K562 (cell line): ENCODE measurements at regions not wholly inside any gene's neighbourhood (a gene's known extent, or its start where the extent isn't known, plus 50 kb on each side); places are given as distances from the start of the nearest gene placed in this dataset.

Source experiments
- ATAC-seq: fragments of 200-7000 bp; cut with Tn5 transposase; 3 replicates; pipeline ENCODE4 v1.9.1; 2020; ENCODE audit warnings: moderate library complexity
- BruUV-seq: library from RNA; stranded (reverse); fragments of 400-500 nt; replicated peaks from 2 replicates; lab custom pipeline; 2021; lab: Mats Ljungman, UMichigan
- CTCF ChIA-PET: fragments of 300-600 bp; formaldehyde crosslinking; extraction: SDS; loops from one replicate; lab custom pipeline; 2021; ENCODE audit warnings: low intra/inter-chr PET ratio; lab: Yijun Ruan, JAX
- POLR2A ChIA-PET: fragments of 300-600, 350-650 bp; sonication (Branson Sonifier 250); formaldehyde crosslinking; extraction: SDS; loops from one replicate; lab custom pipeline; 2021; ENCODE audit warnings: antibody characterized with exemption, inconsistent platforms; lab: Yijun Ruan, JAX
- DNase-seq, 4 experiments: peaks; one replicate each; pipeline versions ENCODE4 v3.0.0 to v3.0.0-alpha.2; 2011 to 2018; ENCODE audit warnings: low spot score in 3 of 4, mixed read lengths in 3 of 4; ENCODE audit errors: extremely low read depth in 1 of 4
- FAIRE-seq: peaks from 2 replicates; lab custom pipeline; 2011; peaks lifted over from hg19 to GRCh38; lab: Jason Lieb, UNC
- H2AFZ ChIP-seq: 2 replicates; pipeline ENCODE4 v1.6.0; 2011; ENCODE audit warnings: low read depth, low read length, control low read depth, inconsistent platforms
- H3K27ac ChIP-seq: fragments of 200-600 bp; 3 replicates; pipeline ENCODE4 v1.8.0; 2011; ENCODE audit warnings: low read depth, mild to moderate bottlenecking, control low read depth, inconsistent platforms, low read length, moderate library complexity, mixed read lengths; ENCODE audit errors: extremely low read depth
- H3K27me3 ChIP-seq, 2 experiments: fragments of 300-600 bp in 1 of 2; 2 replicates in 1 of 2; 3 replicates in 1 of 2; pipeline versions ENCODE4 v1.6.0 to v1.8.0; 2011; ENCODE audit warnings: inconsistent platforms in 2 of 2, low read length in 2 of 2, mild to moderate bottlenecking in 1 of 2, mixed read lengths in 1 of 2, moderate library complexity in 1 of 2; ENCODE audit not compliant: control insufficient read depth in 2 of 2, insufficient read depth in 2 of 2
- H3K36me3 ChIP-seq: fragments of 300-600 bp; 3 replicates; pipeline ENCODE4 v1.8.0; 2011; ENCODE audit warnings: mild to moderate bottlenecking, low read length, inconsistent platforms; ENCODE audit not compliant: control insufficient read depth, insufficient read depth
- H3K4me1 ChIP-seq, 2 experiments: fragments of 200-600 bp in 1 of 2; replicated peaks in 1 of 2; 2 replicates in 1 of 2; 3 replicates in 1 of 2; pipeline versions ENCODE4 v1.5.1 to v1.8.0; 2011; ENCODE audit warnings: inconsistent platforms in 2 of 2, low read length in 2 of 2, mild to moderate bottlenecking in 1 of 2, mixed read lengths in 1 of 2, moderate library complexity in 1 of 2; ENCODE audit not compliant: control insufficient read depth in 2 of 2, insufficient read depth in 2 of 2
- H3K4me2 ChIP-seq: 2 replicates; pipeline ENCODE4 v1.6.1; 2011; ENCODE audit warnings: low read length, control low read depth, inconsistent platforms, mixed read lengths; ENCODE audit not compliant: insufficient read depth
- H3K4me3 ChIP-seq: fragments of 200-600 bp; sonication (generic), shearing (Covaris generic); 2 replicates; pipeline ENCODE4 v1.5.1; 2016; ENCODE audit warnings: control low read depth, inconsistent platforms
- H3K79me2 ChIP-seq: fragments of 200-600 bp; 3 replicates; pipeline ENCODE4 v1.8.0; 2011; ENCODE audit warnings: low read length, inconsistent platforms; ENCODE audit not compliant: control insufficient read depth, insufficient read depth
- H3K9ac ChIP-seq, 2 experiments: 2 replicates each; pipeline versions ENCODE4 v1.6.0 to v1.6.1; 2011; ENCODE audit warnings: low read depth in 2 of 2, low read length in 2 of 2, control low read depth in 1 of 2, inconsistent platforms in 1 of 2, mild to moderate bottlenecking in 1 of 2, mixed read lengths in 1 of 2; ENCODE audit not compliant: insufficient read depth in 1 of 2
- H3K9me1 ChIP-seq: one replicate; pipeline ENCODE4 v1.6.0; 2011; ENCODE audit warnings: inconsistent platforms, mild to moderate bottlenecking, low read length, moderate library complexity; ENCODE audit not compliant: control insufficient read depth, insufficient read depth
- H3K9me3 ChIP-seq: replicated peaks from 2 replicates; pipeline ENCODE4 v1.5.1; 2011; ENCODE audit warnings: low read depth, low read length, inconsistent platforms; ENCODE audit not compliant: control insufficient read depth, insufficient read depth
- H4K20me1 ChIP-seq: replicated peaks from 2 replicates; pipeline ENCODE4 v1.6.1; 2011; ENCODE audit warnings: low read length, inconsistent platforms, mixed read lengths; ENCODE audit not compliant: control insufficient read depth, insufficient read depth
- DPF2 ChIP-seq: fragments of 450-650 bp; IDR thresholded peaks from 2 replicates; pipeline ENCODE4 v1.6.1; 2016
- FUS ChIP-seq: fragments of 200-400 bp; formaldehyde crosslinking; optimal IDR thresholded peaks from 2 replicates; pipeline ENCODE3; 2017; ENCODE audit warnings: low read depth, low read length
- KLF6 ChIP-seq: fragments of 250-450 bp; sonication (Bioruptor Pico); IDR thresholded peaks from 2 replicates; pipeline ENCODE4 v1.4.0; 2020; ENCODE audit warnings: mild to moderate bottlenecking, moderate library complexity, borderline replicate concordance
- MAFF ChIP-seq: IDR thresholded peaks from 2 replicates; pipeline ENCODE4 v1.6.1; 2012; ENCODE audit warnings: low read length, improper control_type of control experiment
- PHB ChIP-seq: fragments of 250-450 bp; sonication (Bioruptor Pico); IDR thresholded peaks from 2 replicates; pipeline ENCODE4 v1.5.0; 2021
- POLR3A ChIP-seq: IDR thresholded peaks from 2 replicates; pipeline ENCODE4 v1.6.1; 2011; ENCODE audit warnings: borderline replicate concordance, mild to moderate bottlenecking, moderate library complexity; ENCODE audit not compliant: insufficient read length, insufficient read depth; ENCODE audit errors: extremely low read depth
- RBM17 ChIP-seq: fragments of 200-400 bp; formaldehyde crosslinking; IDR thresholded peaks from 2 replicates; pipeline ENCODE4 v1.6.1; 2017; ENCODE audit warnings: low read depth, mild to moderate bottlenecking, low read length, borderline replicate concordance
- RBM34 ChIP-seq: fragments of 200-400 bp; formaldehyde crosslinking; IDR thresholded peaks from 2 replicates; pipeline ENCODE4 v1.6.1; 2018; ENCODE audit warnings: low read length, borderline replicate concordance; ENCODE audit not compliant: insufficient read depth
- TCF15 ChIP-seq: fragments of 250-450 bp; sonication (Bioruptor Pico); IDR thresholded peaks from 2 replicates; pipeline ENCODE4 v1.8.0; 2022; ENCODE audit warnings: moderate library complexity, mild to moderate bottlenecking, inconsistent platforms
- YBX1 ChIP-seq: fragments of 450-650 bp; IDR thresholded peaks from 2 replicates; pipeline ENCODE4 v1.7.1; 2016; ENCODE audit warnings: mild to moderate bottlenecking
- ZNF280B ChIP-seq: fragments of 250-450 bp; sonication (Bioruptor Pico); IDR thresholded peaks from 2 replicates; pipeline ENCODE4 v1.5.1; 2021; ENCODE audit warnings: mild to moderate bottlenecking
- WGBS: fragments of 100-300 bp; shearing (Covaris generic); methylation state at CpG from one replicate; pipeline ENCODE4 v1.1.6; 2016; ENCODE audit warnings: low coverage, mixed read lengths; ENCODE audit not compliant: insufficient coverage; ENCODE audit errors: missing lambda C conversion rate; 5-methylcytosine and 5-hydroxymethylcytosine counted together
- in situ Hi-C: fragments of 300-500 bp; cut with MboI; formaldehyde crosslinking; loops from 4 replicates; pipeline ENCODE4 v1.15.0; 2018; ENCODE audit warnings: inconsistent platforms, mixed read lengths
- intact Hi-C: fragments of 100-400 bp; cut with micrococcal nuclease; formaldehyde crosslinking; loops from 2 replicates; pipeline ENCODE4 v1.14.2; 2022

GRCh38 chr13:78742659-78743058 lies 83.7 kb upstream of the OBI1 start:
- Histone ChIP-seq H3K27me3 (no peaks in the 10 kb centered on the region), H3K9ac (no peak overlapping the region), H3K27ac (no peak overlapping the region), H3K4me1 (no peaks in the 10 kb centered on the region), H3K9me1 (no peaks in the 10 kb centered on the region), H3K4me3 (no peak overlapping the region), H4K20me1 (no peaks in the 10 kb centered on the region), H2AFZ (no peak overlapping the region)
- WGBS: 0% methylated on average over 5 of the region's 5 CpGs
- in situ Hi-C loops: no loop called here
- ChIA-PET POLR2A (no interaction called here), CTCF (no interaction called here)
- intact Hi-C loops: no loop called here
- TF ChIP-seq DPF2: no peak
- no peak for TF ChIP-seq FUS
- TF ChIP-seq MAFF: no peak
- no peak for TF ChIP-seq RBM34
- TF ChIP-seq RBM17: no peak
- TF ChIP-seq POLR3A: no peak
- no peak for TF ChIP-seq KLF6 (CRISPR knock-in tag)
- TF ChIP-seq YBX1: no peak
- no peak for TF ChIP-seq TCF15 (CRISPR knock-in tag)
- TF ChIP-seq PHB (CRISPR knock-in tag): no peak
- TF ChIP-seq ZNF280B: no peak
- TF ChIP-seq, all 486 proteins: peak for 0
- Histone ChIP-seq H3K36me3 (no peaks in the 10 kb centered on the region), H3K79me2 (no peaks in the 10 kb centered on the region), H3K9me3 (no peaks in the 10 kb centered on the region), H3K4me2 (no peak overlapping the region)
- FAIRE-seq: no peak
- no peak for ATAC-seq
- no TSS peak for BruUV-seq
- DNase-seq: no peak
